22Rv1 (cell line): ENCODE measurements at regions not wholly inside any gene's neighbourhood (a gene's known extent, or its start where the extent isn't known, plus 50 kb on each side); places are given as distances from the start of the nearest gene placed in this dataset.

Experiments
- CTCF ChIP-seq: fragments of 450-650 bp; IDR thresholded peaks from 2 replicates; pipeline ENCODE4 v1.5.1; 2017; ENCODE audit warnings: mild to moderate bottlenecking
- ZFX ChIP-seq: fragments of 450-650 bp; IDR thresholded peaks from 2 replicates; pipeline ENCODE4 v1.6.1; 2017; ENCODE audit warnings: antibody characterized with exemption, borderline replicate concordance

- TF ChIP-seq CTCF (no peak), ZFX (no peak)
These were observed 177.3 kb upstream of the C11orf58 start for GRCh38 chr11:16561150-16561549.
